IMR-90 (cell line): ENCODE measurements at regions not wholly inside any gene's neighbourhood (a gene's known extent, or its start where the extent isn't known, plus 50 kb on each side); places are given as distances from the start of the nearest gene placed in this dataset.

Source experiments
- ATAC-seq: fragments of 200-7000 bp; cut with Tn5 transposase; 2 replicates; pipeline ENCODE4 v1.9.1; 2020; ENCODE audit warnings: low read depth, mild to moderate bottlenecking, moderate library complexity
- BruUV-seq: library from RNA; stranded (reverse); fragments of 400-500 nt; replicated peaks from 2 replicates; lab custom pipeline; 2021; lab: Mats Ljungman, UMichigan
- CTCF ChIA-PET: fragments of 300-600 bp; formaldehyde crosslinking; extraction: SDS; loops from one replicate; lab custom pipeline; 2021; ENCODE audit warnings: antibody characterized with exemption; lab: Yijun Ruan, JAX
- POLR2A ChIA-PET: fragments of 300-600 bp; sonication (Branson Sonifier 250); formaldehyde crosslinking; loops from one replicate; lab custom pipeline; 2022; ENCODE audit warnings: antibody characterized with exemption; ENCODE audit not compliant: unreplicated experiment; lab: Charles Lee
- DNase-seq: peaks from one replicate; pipeline ENCODE4 v3.0.0; 2013
- H2AFZ ChIP-seq: replicated peaks from 2 replicates; pipeline ENCODE3; 2013; ENCODE audit warnings: low read length, mild to moderate bottlenecking; ENCODE audit not compliant: poor library complexity
- H2AK5ac ChIP-seq: 2 replicates; pipeline ENCODE4 v1.6.1; 2013; ENCODE audit warnings: low read depth, low read length, inconsistent platforms
- H2AK9ac ChIP-seq: replicated peaks from 2 replicates; pipeline ENCODE3; 2013; ENCODE audit warnings: mild to moderate bottlenecking, low read depth, low read length, moderate library complexity; ENCODE audit not compliant: poor library complexity
- H2BK120ac ChIP-seq: 2 replicates; pipeline ENCODE4 v1.6.1; 2013; ENCODE audit warnings: low read depth, low read length, inconsistent platforms
- H2BK15ac ChIP-seq: 3 replicates; pipeline ENCODE4 v1.6.1; 2013; ENCODE audit warnings: low read depth, low read length, inconsistent platforms
- H2BK20ac ChIP-seq: 2 replicates; pipeline ENCODE4 v1.6.1; 2013; ENCODE audit warnings: low read depth, mild to moderate bottlenecking, inconsistent platforms, low read length, moderate library complexity
- H2BK5ac ChIP-seq: 2 replicates; pipeline ENCODE4 v1.6.1; 2013; ENCODE audit warnings: mild to moderate bottlenecking, low read depth, low read length, inconsistent platforms; ENCODE audit not compliant: poor library complexity, severe bottlenecking
- H3K14ac ChIP-seq: replicated peaks from 2 replicates; pipeline ENCODE4 v1.6.1; 2013; ENCODE audit warnings: low read depth, low read length, inconsistent platforms
- H3K18ac ChIP-seq: 2 replicates; pipeline ENCODE4 v1.6.1; 2013; ENCODE audit warnings: low read depth, low read length, control low read depth
- H3K23ac ChIP-seq: 2 replicates; pipeline ENCODE4 v1.6.1; 2013; ENCODE audit warnings: low read depth, low read length, inconsistent platforms
- H3K27ac ChIP-seq: 2 replicates; pipeline ENCODE4 v1.5.1; 2013; ENCODE audit warnings: mild to moderate bottlenecking, control low read depth, low read length; ENCODE audit not compliant: insufficient read depth
- H3K27me3 ChIP-seq: 2 replicates; pipeline ENCODE4 v1.6.1; 2013; ENCODE audit warnings: low read length; ENCODE audit not compliant: control insufficient read depth, insufficient read depth
- H3K36me3 ChIP-seq: 2 replicates; pipeline ENCODE4 v1.6.1; 2013; ENCODE audit warnings: low read length, mixed read lengths; ENCODE audit not compliant: control insufficient read depth, insufficient read depth
- H3K4ac ChIP-seq: 2 replicates; pipeline ENCODE4 v1.6.1; 2013; ENCODE audit warnings: low read depth, low read length, inconsistent platforms
- H3K4me1 ChIP-seq: 2 replicates; pipeline ENCODE4 v1.6.1; 2013; ENCODE audit warnings: low read length, mixed read lengths; ENCODE audit not compliant: control insufficient read depth, insufficient read depth
- H3K4me2 ChIP-seq: 2 replicates; pipeline ENCODE4 v1.6.1; 2013; ENCODE audit warnings: low read depth, mild to moderate bottlenecking, control low read depth, low read length, moderate library complexity
- H3K4me3 ChIP-seq: 2 replicates; pipeline ENCODE4 v1.5.1; 2013; ENCODE audit warnings: low read depth, mild to moderate bottlenecking, control low read depth, low read length, moderate library complexity; ENCODE audit not compliant: insufficient read depth
- H3K56ac ChIP-seq: 2 replicates; pipeline ENCODE4 v1.6.1; 2013; ENCODE audit warnings: low read length, inconsistent platforms; ENCODE audit not compliant: insufficient read depth; ENCODE audit errors: extremely low read depth
- H3K79me1 ChIP-seq, 2 experiments: 2 replicates each; pipeline ENCODE4 v1.6.1; 2013; ENCODE audit warnings: low read length in 2 of 2, inconsistent platforms in 1 of 2, low read depth in 1 of 2
- H3K9ac ChIP-seq: 2 replicates; pipeline ENCODE4 v1.6.1; 2013; ENCODE audit warnings: low read depth, low read length, control low read depth
- H3K9me1 ChIP-seq: 2 replicates; pipeline ENCODE4 v1.6.1; 2013; ENCODE audit warnings: low read length, inconsistent platforms; ENCODE audit not compliant: insufficient read depth
- H3K9me3 ChIP-seq: 2 replicates; pipeline ENCODE4 v1.6.1; 2013; ENCODE audit warnings: low read length; ENCODE audit not compliant: control insufficient read depth, insufficient read depth
- H4K20me1 ChIP-seq: 2 replicates; pipeline ENCODE4 v1.6.1; 2013; ENCODE audit warnings: low read length, inconsistent platforms; ENCODE audit not compliant: insufficient read depth
- H4K5ac ChIP-seq: 2 replicates; pipeline ENCODE4 v1.6.1; 2013; ENCODE audit warnings: mild to moderate bottlenecking, low read depth, low read length, control low read depth
- H4K8ac ChIP-seq, 2 experiments: 2 replicates each; pipeline ENCODE4 v1.6.1; 2013; ENCODE audit warnings: low read depth in 2 of 2, low read length in 2 of 2, control low read depth in 1 of 2, inconsistent platforms in 1 of 2
- H4K91ac ChIP-seq: 2 replicates; pipeline ENCODE4 v1.6.1; 2013; ENCODE audit warnings: low read depth, low read length, inconsistent platforms; ENCODE audit not compliant: insufficient read depth
- BHLHE40 ChIP-seq: fragments of 150-350 bp; IDR thresholded peaks from 2 replicates; pipeline ENCODE4 v1.6.1; 2016; ENCODE audit warnings: mild to moderate bottlenecking, low read depth, low read length
- CEBPB ChIP-seq: IDR thresholded peaks from 2 replicates; pipeline ENCODE4 v1.6.1; 2012; ENCODE audit warnings: low read depth, low read length, improper control_type of control experiment
- CHD1 ChIP-seq: IDR thresholded peaks from 2 replicates; pipeline ENCODE4 v1.6.1; 2012; ENCODE audit warnings: low read depth, low read length, improper control_type of control experiment
- CTCF ChIP-seq: conservative IDR thresholded peaks from 2 replicates; pipeline ENCODE4 v1.5.1; 2012; ENCODE audit warnings: mild to moderate bottlenecking, low read depth, low read length, improper control_type of control experiment
- ELK1 ChIP-seq: fragments of 150-350 bp; IDR thresholded peaks from 2 replicates; pipeline ENCODE4 v1.6.1; 2016; ENCODE audit warnings: low read depth, mild to moderate bottlenecking, low read length, moderate library complexity, borderline replicate concordance
- FOS ChIP-seq: fragments of 150-350 bp; IDR thresholded peaks from 2 replicates; pipeline ENCODE4 v1.6.1; 2016; ENCODE audit warnings: low read depth, low read length
- MAFK ChIP-seq: IDR thresholded peaks from 2 replicates; pipeline ENCODE4 v1.6.1; 2012; ENCODE audit warnings: low read depth, low read length, improper control_type of control experiment
- MAZ ChIP-seq: IDR thresholded peaks from 2 replicates; pipeline ENCODE4 v1.6.1; 2012; ENCODE audit warnings: low read depth, mild to moderate bottlenecking, low read length, improper control_type of control experiment, moderate library complexity, borderline replicate concordance
- MXI1 ChIP-seq: IDR thresholded peaks from 2 replicates; pipeline ENCODE4 v1.6.1; 2012; ENCODE audit warnings: low read depth, mild to moderate bottlenecking, low read length, moderate library complexity, borderline replicate concordance
- NFE2L2 ChIP-seq: fragments of 150-350 bp; IDR thresholded peaks from 2 replicates; pipeline ENCODE4 v1.6.1; 2016; ENCODE audit warnings: low read depth, mild to moderate bottlenecking, low read length
- POLR2A ChIP-seq: IDR thresholded peaks from 2 replicates; pipeline ENCODE4 v1.6.1; 2012; ENCODE audit warnings: mild to moderate bottlenecking, low read depth, low read length
- RAD21 ChIP-seq: IDR thresholded peaks from 2 replicates; pipeline ENCODE4 v1.6.1; 2012; ENCODE audit warnings: low read length, improper control_type of control experiment
- RCOR1 ChIP-seq: IDR thresholded peaks from 2 replicates; pipeline ENCODE4 v1.6.1; 2012; ENCODE audit warnings: mild to moderate bottlenecking, low read length, improper control_type of control experiment; ENCODE audit not compliant: insufficient replicate concordance
- RFX5 ChIP-seq: IDR thresholded peaks from 2 replicates; pipeline ENCODE4 v1.8.0; 2012; ENCODE audit warnings: low read depth, mild to moderate bottlenecking, low read length, moderate library complexity
- SMC3 ChIP-seq: fragments of 150-350 bp; IDR thresholded peaks from 2 replicates; pipeline ENCODE4 v1.6.1; 2016; ENCODE audit warnings: low read depth, mild to moderate bottlenecking, antibody characterized with exemption, low read length, moderate library complexity
- USF2 ChIP-seq: fragments of 150-350 bp; IDR thresholded peaks from 2 replicates; pipeline ENCODE4 v1.6.1; 2017; ENCODE audit warnings: mild to moderate bottlenecking, antibody characterized with exemption, low read length, low read depth
- WGBS, 2 experiments: methylation state at CpG; one replicate each; pipeline versions ENCODE4 v1.1.5 to v1.1.7; 2013; ENCODE audit warnings: missing lambda C conversion rate in 2 of 2; ENCODE audit not compliant: insufficient read length in 1 of 2; ENCODE audit errors: extremely low coverage in 2 of 2; 5-methylcytosine and 5-hydroxymethylcytosine counted together
- dilution Hi-C: fragments of 300-500 bp; cut with HindIII; formaldehyde crosslinking; loops from one replicate; pipeline ENCODE4 v1.14.3; 2018; ENCODE audit warnings: low sequenced_read_pairs; ENCODE audit not compliant: unreplicated experiment
- in situ Hi-C: fragments of 300-500 bp; cut with MboI; formaldehyde crosslinking; loops from 3 replicates; pipeline ENCODE4 v1.14.3; 2019; ENCODE audit warnings: low sequenced_read_pairs, inconsistent platforms, mixed read lengths
- intact Hi-C: fragments of 100-400 bp; cut with micrococcal nuclease; formaldehyde crosslinking; loops from 2 replicates; pipeline ENCODE4 v1.10.0; 2022

GRCh38 chr1:201665036-201665435, 126.1 kb downstream of the NAV1 start:
- TF ChIP-seq CHD1, result no peak
- TF ChIP-seq CTCF, result no peak
- no peak for TF ChIP-seq SMC3
- TF ChIP-seq RFX5, result no peak
- TF ChIP-seq MAZ, result no peak
- no peak for TF ChIP-seq MXI1
- TF ChIP-seq MAFK, result no peak
- no peak for TF ChIP-seq RCOR1
- no peak for TF ChIP-seq NFE2L2
- no peak for TF ChIP-seq FOS
- no peak for TF ChIP-seq BHLHE40
- no peak for TF ChIP-seq USF2
- TF ChIP-seq POLR2A, result no peak
- no peak for TF ChIP-seq CEBPB
- no peak for TF ChIP-seq ELK1
- no peak for TF ChIP-seq RAD21

More at GRCh38 chr1:201665036-201665435, 126.1 kb downstream of the NAV1 start:
- Histone ChIP-seq H2AK5ac (no peak overlapping the region), H3K79me1 (peaks cover 43 to 98% of the 10 kb centered on the region in 2 experiments), H3K14ac (no peak overlapping the region), H3K4ac (no peak overlapping the region), H3K36me3 (peaks cover 23% of the 10 kb centered on the region), H2AK9ac (no peak overlapping the region), H2BK120ac (no peak overlapping the region), H4K8ac (no peak overlapping the region), H2AFZ (no peak overlapping the region), H3K27me3 (no peaks in the 10 kb centered on the region), H2BK5ac (no peak overlapping the region), H2BK15ac (no peak overlapping the region), H3K9ac (no peak overlapping the region), H3K4me3 (no peak overlapping the region), H3K4me1 (peaks cover 6% of the 10 kb centered on the region; the same call in 1 of the 2 replicates), H4K5ac (no peak overlapping the region), H2BK20ac (no peak overlapping the region), H3K56ac (no peak overlapping the region), H3K27ac (no peak overlapping the region), H3K9me3 (no peaks in the 10 kb centered on the region), H4K20me1 (peaks cover 98% of the 10 kb centered on the region), H3K4me2 (no peak overlapping the region), H3K18ac (no peak overlapping the region), H3K9me1 (peaks cover 65% of the 10 kb centered on the region), H3K23ac (no peak overlapping the region), H4K91ac (no peak overlapping the region)
- ChIA-PET CTCF (no interaction called here), POLR2A (no interaction called here)
- no peak for DNase-seq
- dilution Hi-C loops (no loop called here), intact Hi-C loops (no loop called here), in situ Hi-C loops (no loop called here)
- BruUV-seq, result no TSS peak
- WGBS, 2 experiments, result 84% methylated on average over 7 of the region's 8 CpGs; no CpG with 5 or more reads in 1 of the 2 experiments
- no peak for ATAC-seq
